Memory B cell (primary cell): ENCODE measurements at regions not wholly inside any gene's neighbourhood (a gene's known extent, or its start where the extent isn't known, plus 50 kb on each side); places are given as distances from the start of the nearest gene placed in this dataset.

Experiments
- ATAC-seq: fragments of 150-1000 bp; cut with Tn5 transposase; 2 replicates; pipeline ENCODE4 v1.10.0; 2021; ENCODE audit warnings: low read depth, mild to moderate bottlenecking, moderate library complexity
- DNase-seq, 2 donors: peaks; one replicate each; pipeline ENCODE4 v3.0.0; 2022; ENCODE audit warnings: low spot score in 2 of 2
- H3K27ac Mint-ChIP-seq: one replicate; pipeline ENCODE4 v1.8.0; 2022; ENCODE audit warnings: mild to moderate bottlenecking, moderate library complexity, mixed read lengths
- H3K27me3 Mint-ChIP-seq: one replicate; pipeline ENCODE4 v1.8.0; 2022; ENCODE audit warnings: mixed read lengths
- H3K36me3 Mint-ChIP-seq: one replicate; pipeline ENCODE4 v1.8.0; 2022; ENCODE audit warnings: mild to moderate bottlenecking, mixed read lengths
- H3K4me1 Mint-ChIP-seq: one replicate; pipeline ENCODE4 v1.8.0; 2022; ENCODE audit warnings: mixed read lengths
- H3K4me3 Mint-ChIP-seq: one replicate; pipeline ENCODE4 v1.8.0; 2022; ENCODE audit warnings: mild to moderate bottlenecking, moderate library complexity, mixed read lengths
- H3K9me3 Mint-ChIP-seq: one replicate; pipeline ENCODE4 v1.8.0; 2022; ENCODE audit warnings: mixed read lengths

GRCh38 chr1:242579528-242580235 lies 55.2 kb upstream of the PLD5 start:
- H3K27ac Mint-ChIP-seq, result no peak overlapping the region
- no peaks in the 10 kb centered on the region for H3K36me3 Mint-ChIP-seq
- H3K27me3 Mint-ChIP-seq, result peaks cover 4% of the 10 kb centered on the region
- DNase-seq, result no peak
- no peak for ATAC-seq
- no peaks in the 10 kb centered on the region for H3K4me1 Mint-ChIP-seq
- H3K4me3 Mint-ChIP-seq, result no peak overlapping the region
- H3K9me3 Mint-ChIP-seq, result no peaks in the 10 kb centered on the region
